ENCODE measurements at regions not wholly inside any gene's neighbourhood (a gene's known extent, or its start where the extent isn't known, plus 50 kb on each side); places are given as distances from the start of the nearest gene placed in this dataset.

- DNase-seq (ENCODE audit: low spot score in 2 of 2): no peak
- H3K36me3 ChIP-seq (replicated peaks): no peaks in the 10 kb centered on the region
- in situ Hi-C loops (cut with MboI; ENCODE audit: low sequenced_read_pairs): no loop called here
- no peak overlapping the region for H3K4me3 ChIP-seq
- no peaks in the 10 kb centered on the region for H3K9me3 ChIP-seq
- no peaks in the 10 kb centered on the region for H3K27me3 ChIP-seq (ENCODE audit: low read depth)
- no peaks in the 10 kb centered on the region for H3K4me1 ChIP-seq
Observed at GRCh38 chr4:23245203-23245832, 552.6 kb downstream of the GBA3 start.

GRCh38 chr4:23242962-23243361 is 550.2 kb downstream of the GBA3 start:
- in situ Hi-C loops (cut with MboI; ENCODE audit: low sequenced_read_pairs): no loop called here
- Histone ChIP-seq H3K4me3 (no peak overlapping the region), H3K27me3 (ENCODE audit: low read depth) (no peaks in the 10 kb centered on the region), H3K9me3 (no peaks in the 10 kb centered on the region), H3K36me3 (replicated peaks) (no peaks in the 10 kb centered on the region), H3K4me1 (no peaks in the 10 kb centered on the region)
- no peak for DNase-seq (ENCODE audit: low spot score in 2 of 2)

GRCh38 chr4:23241408-23241807 is 548.7 kb downstream of the GBA3 start:
- no peaks in the 10 kb centered on the region for H3K4me1 ChIP-seq
- no peaks in the 10 kb centered on the region for H3K9me3 ChIP-seq
- in situ Hi-C loops (cut with MboI; ENCODE audit: low sequenced_read_pairs): no loop called here
- no peak for DNase-seq (ENCODE audit: low spot score in 2 of 2)
- H3K4me3 ChIP-seq: no peak overlapping the region
- no peaks in the 10 kb centered on the region for H3K27me3 ChIP-seq (ENCODE audit: low read depth)
- H3K36me3 ChIP-seq (replicated peaks): no peaks in the 10 kb centered on the region

- Histone ChIP-seq H3K27me3 (ENCODE audit: low read depth) (no peaks in the 10 kb centered on the region), H3K9me3 (no peaks in the 10 kb centered on the region), H3K4me3 (no peak overlapping the region), H3K36me3 (replicated peaks) (no peaks in the 10 kb centered on the region), H3K4me1 (no peaks in the 10 kb centered on the region)
- no peak for DNase-seq (ENCODE audit: low spot score in 2 of 2)
- in situ Hi-C loops (cut with MboI; ENCODE audit: low sequenced_read_pairs): no loop called here
Observed at GRCh38 chr4:23238848-23239247, 546.1 kb downstream of the GBA3 start.

- in situ Hi-C loops (cut with MboI; ENCODE audit: low sequenced_read_pairs): no loop called here
- H3K36me3 ChIP-seq (replicated peaks): no peaks in the 10 kb centered on the region
- H3K4me1 ChIP-seq: no peaks in the 10 kb centered on the region
- no peak overlapping the region for H3K4me3 ChIP-seq
- no peaks in the 10 kb centered on the region for H3K9me3 ChIP-seq
- no peaks in the 10 kb centered on the region for H3K27me3 ChIP-seq (ENCODE audit: low read depth)
- no peak for DNase-seq (ENCODE audit: low spot score in 2 of 2)
Observed at GRCh38 chr4:23237771-23238170, 545.0 kb downstream of the GBA3 start.

GRCh38 chr4:23235628-23236390 is 543.1 kb downstream of the GBA3 start:
- no peaks in the 10 kb centered on the region for H3K9me3 ChIP-seq
- DNase-seq (ENCODE audit: low spot score in 2 of 2): no peak
- no peaks in the 10 kb centered on the region for H3K36me3 ChIP-seq (replicated peaks)
- in situ Hi-C loops (cut with MboI; ENCODE audit: low sequenced_read_pairs): no loop called here
- H3K4me3 ChIP-seq: no peak overlapping the region
- H3K4me1 ChIP-seq: no peaks in the 10 kb centered on the region
- no peaks in the 10 kb centered on the region for H3K27me3 ChIP-seq (ENCODE audit: low read depth)

- H3K27me3 ChIP-seq (ENCODE audit: low read depth): no peaks in the 10 kb centered on the region
- in situ Hi-C loops (cut with MboI; ENCODE audit: low sequenced_read_pairs): no loop called here
- H3K4me1 ChIP-seq: no peaks in the 10 kb centered on the region
- H3K36me3 ChIP-seq (replicated peaks): no peaks in the 10 kb centered on the region
- no peak for DNase-seq (ENCODE audit: low spot score in 2 of 2)
- no peak overlapping the region for H3K4me3 ChIP-seq
- no peaks in the 10 kb centered on the region for H3K9me3 ChIP-seq
Observed at GRCh38 chr4:23234716-23235115, 542.0 kb downstream of the GBA3 start.

GRCh38 chr4:23234018-23234417 is 541.3 kb downstream of the GBA3 start:
- H3K4me1 ChIP-seq: no peaks in the 10 kb centered on the region
- no peaks in the 10 kb centered on the region for H3K9me3 ChIP-seq
- in situ Hi-C loops (cut with MboI; ENCODE audit: low sequenced_read_pairs): no loop called here
- no peaks in the 10 kb centered on the region for H3K36me3 ChIP-seq (replicated peaks)
- DNase-seq (ENCODE audit: low spot score in 2 of 2): no peak
- no peaks in the 10 kb centered on the region for H3K27me3 ChIP-seq (ENCODE audit: low read depth)
- no peak overlapping the region for H3K4me3 ChIP-seq

GRCh38 chr4:23233596-23233995 is 540.9 kb downstream of the GBA3 start:
- in situ Hi-C loops (cut with MboI; ENCODE audit: low sequenced_read_pairs): no loop called here
- Histone ChIP-seq H3K36me3 (replicated peaks) (no peaks in the 10 kb centered on the region), H3K4me3 (no peak overlapping the region), H3K4me1 (no peaks in the 10 kb centered on the region), H3K27me3 (ENCODE audit: low read depth) (no peaks in the 10 kb centered on the region), H3K9me3 (no peaks in the 10 kb centered on the region)
- no peak for DNase-seq (ENCODE audit: low spot score in 2 of 2)

- H3K27me3 ChIP-seq (ENCODE audit: low read depth): no peaks in the 10 kb centered on the region
- in situ Hi-C loops (cut with MboI; ENCODE audit: low sequenced_read_pairs): no loop called here
- DNase-seq (ENCODE audit: low spot score in 2 of 2): no peak
- no peaks in the 10 kb centered on the region for H3K9me3 ChIP-seq
- H3K4me3 ChIP-seq: no peak overlapping the region
- no peaks in the 10 kb centered on the region for H3K36me3 ChIP-seq (replicated peaks)
- no peaks in the 10 kb centered on the region for H3K4me1 ChIP-seq
Observed at GRCh38 chr4:23232987-23233386, 540.2 kb downstream of the GBA3 start.

- no peak for DNase-seq (ENCODE audit: low spot score in 2 of 2)
- Histone ChIP-seq H3K4me1 (no peaks in the 10 kb centered on the region), H3K27me3 (ENCODE audit: low read depth) (no peaks in the 10 kb centered on the region), H3K36me3 (replicated peaks) (no peaks in the 10 kb centered on the region), H3K9me3 (no peaks in the 10 kb centered on the region), H3K4me3 (no peak overlapping the region)
- in situ Hi-C loops (cut with MboI; ENCODE audit: low sequenced_read_pairs): no loop called here
Observed at GRCh38 chr4:23225564-23225963, 532.8 kb downstream of the GBA3 start.

GRCh38 chr4:23224684-23225420 is 532.1 kb downstream of the GBA3 start:
- no peaks in the 10 kb centered on the region for H3K4me1 ChIP-seq
- no peak overlapping the region for H3K4me3 ChIP-seq
- no peaks in the 10 kb centered on the region for H3K9me3 ChIP-seq
- no peak for DNase-seq (ENCODE audit: low spot score in 2 of 2)
- no peaks in the 10 kb centered on the region for H3K27me3 ChIP-seq (ENCODE audit: low read depth)
- in situ Hi-C loops (cut with MboI; ENCODE audit: low sequenced_read_pairs): no loop called here
- no peaks in the 10 kb centered on the region for H3K36me3 ChIP-seq (replicated peaks)

- in situ Hi-C loops (cut with MboI; ENCODE audit: low sequenced_read_pairs): no loop called here
- Histone ChIP-seq H3K27me3 (ENCODE audit: low read depth) (no peaks in the 10 kb centered on the region), H3K4me1 (no peaks in the 10 kb centered on the region), H3K9me3 (no peaks in the 10 kb centered on the region), H3K36me3 (replicated peaks) (no peaks in the 10 kb centered on the region), H3K4me3 (no peak overlapping the region)
- no peak for DNase-seq (ENCODE audit: low spot score in 2 of 2)
Observed at GRCh38 chr4:23220911-23221310, 528.2 kb downstream of the GBA3 start.

- Histone ChIP-seq H3K36me3 (replicated peaks) (no peaks in the 10 kb centered on the region), H3K4me3 (no peak overlapping the region), H3K4me1 (no peaks in the 10 kb centered on the region), H3K27me3 (ENCODE audit: low read depth) (no peaks in the 10 kb centered on the region), H3K9me3 (no peaks in the 10 kb centered on the region)
- in situ Hi-C loops (cut with MboI; ENCODE audit: low sequenced_read_pairs): no loop called here
- no peak for DNase-seq (ENCODE audit: low spot score in 2 of 2)
Observed at GRCh38 chr4:23219779-23220408, 527.2 kb downstream of the GBA3 start.
